Keratinocyte (primary cell): ENCODE measurements at regions not wholly inside any gene's neighbourhood (a gene's known extent, or its start where the extent isn't known, plus 50 kb on each side); places are given as distances from the start of the nearest gene placed in this dataset.

Experiments used
- EZH2 ChIP-seq: IDR thresholded peaks from one replicate; pipeline ENCODE4 v1.6.1; 2012; ENCODE audit warnings: inconsistent platforms, mild to moderate bottlenecking, low read length, moderate library complexity
- TF ChIP-seq, protein P1 (sequence below), 3 experiments: IDR thresholded peaks in 1 of 3; conservative IDR thresholded peaks in 1 of 3; optimal IDR thresholded peaks in 1 of 3; 2 replicates in 2 of 3; 3 replicates in 1 of 3; pipeline versions ENCODE3 to v1.5.1; 2011; ENCODE audit warnings: low read length in 3 of 3, mild to moderate bottlenecking in 3 of 3, moderate library complexity in 2 of 3, control low read depth in 1 of 3, inconsistent platforms in 1 of 3; ENCODE audit not compliant: insufficient read depth in 2 of 3; ENCODE audit errors: extremely low read depth in 1 of 3

DNA sequence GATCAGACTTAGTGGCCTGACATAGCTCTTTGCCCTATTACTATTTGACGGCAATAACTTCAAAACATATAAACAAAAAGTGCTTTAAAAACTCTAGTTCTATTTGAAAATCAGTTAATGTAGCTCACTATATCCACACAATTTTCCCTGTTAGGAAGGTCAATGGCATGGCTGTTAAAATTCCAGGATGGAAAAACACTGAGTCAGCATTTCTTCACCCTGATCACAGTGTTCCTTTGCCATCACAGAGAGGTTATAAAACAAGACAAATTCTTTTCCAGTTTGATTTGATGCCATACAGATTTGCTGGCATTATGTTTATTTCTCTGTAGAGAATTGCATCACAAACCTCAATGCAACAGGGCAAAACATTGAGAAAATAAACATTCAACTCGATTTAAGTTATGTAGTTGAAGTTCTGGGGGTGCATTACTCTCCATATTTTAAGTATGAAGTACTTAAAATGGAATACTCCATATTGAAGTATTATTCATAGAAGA, 253.7 kb upstream of the HSF2 start:
- TF ChIP-seq, protein P1, sequence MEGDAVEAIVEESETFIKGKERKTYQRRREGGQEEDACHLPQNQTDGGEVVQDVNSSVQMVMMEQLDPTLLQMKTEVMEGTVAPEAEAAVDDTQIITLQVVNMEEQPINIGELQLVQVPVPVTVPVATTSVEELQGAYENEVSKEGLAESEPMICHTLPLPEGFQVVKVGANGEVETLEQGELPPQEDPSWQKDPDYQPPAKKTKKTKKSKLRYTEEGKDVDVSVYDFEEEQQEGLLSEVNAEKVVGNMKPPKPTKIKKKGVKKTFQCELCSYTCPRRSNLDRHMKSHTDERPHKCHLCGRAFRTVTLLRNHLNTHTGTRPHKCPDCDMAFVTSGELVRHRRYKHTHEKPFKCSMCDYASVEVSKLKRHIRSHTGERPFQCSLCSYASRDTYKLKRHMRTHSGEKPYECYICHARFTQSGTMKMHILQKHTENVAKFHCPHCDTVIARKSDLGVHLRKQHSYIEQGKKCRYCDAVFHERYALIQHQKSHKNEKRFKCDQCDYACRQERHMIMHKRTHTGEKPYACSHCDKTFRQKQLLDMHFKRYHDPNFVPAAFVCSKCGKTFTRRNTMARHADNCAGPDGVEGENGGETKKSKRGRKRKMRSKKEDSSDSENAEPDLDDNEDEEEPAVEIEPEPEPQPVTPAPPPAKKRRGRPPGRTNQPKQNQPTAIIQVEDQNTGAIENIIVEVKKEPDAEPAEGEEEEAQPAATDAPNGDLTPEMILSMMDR (optimal IDR thresholded peaks at IDR 0.05 in 1 of 3, IDR thresholded peaks at IDR 0.05 in 1 of 3, conservative IDR thresholded peaks at IDR 0.05 in 1 of 3; ENCODE audit: extremely low read depth in 1 of 3, insufficient read depth in 2 of 3, low read length in 3 of 3), result no peak
- TF ChIP-seq EZH2, result no peak
